Posterior cingulate gyrus (tissue), 11 donors: ENCODE measurements at regions not wholly inside any gene's neighbourhood (a gene's known extent, or its start where the extent isn't known, plus 50 kb on each side); places are given as distances from the start of the nearest gene placed in this dataset.
"Not testable (repeated sequence)": the region's sequence is repeated elsewhere in the genome, so short reads cannot be mapped to it uniquely, and the experiment has no call there.

Source experiments
- DNase-seq, 10 donors: peaks; one replicate each; pipeline versions ENCODE4 v3.0.0 to v3.0.0-alpha.2; 2020 to 2021; ENCODE audit warnings: mixed read lengths in 3 of 10
- intact Hi-C: fragments of 100-400 bp; cut with DNase I; formaldehyde crosslinking; loops from one replicate; pipeline ENCODE4 v1.15.1; 2023

- intact Hi-C loops, result loop anchor here (5.0 to 10.0 kb wide), 3 partner anchors 113 to 294 kb away; partner anchors contain the start of gene TBL1XR1
- DNase-seq, result peak in 5 of 10 donors; percentile 18 to 48 (median 35)
These were observed 294.2 kb upstream of the TBL1XR1 start for GRCh38 chr3:177491296-177492032.

DNA sequence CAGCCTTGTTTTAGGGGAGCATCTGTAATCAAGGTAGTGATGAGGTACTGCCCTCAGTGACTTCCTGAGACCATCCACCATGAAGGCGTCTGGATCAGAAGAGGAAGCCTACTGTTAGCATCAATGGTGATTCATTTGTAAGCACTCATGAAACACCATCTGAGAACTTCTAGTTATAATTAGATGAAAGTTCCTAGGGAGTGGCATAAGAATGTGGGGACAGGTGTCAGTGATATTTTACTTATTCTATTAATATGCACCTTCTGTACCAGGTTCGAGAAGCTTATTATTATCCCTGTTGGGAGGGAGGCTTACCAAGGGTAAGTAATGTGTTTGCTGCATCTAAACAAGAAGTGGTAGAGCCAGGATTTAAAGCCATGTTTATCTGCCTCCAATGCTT is 295.8 kb upstream of the TBL1XR1 start:
- DNase-seq, result no peak
- intact Hi-C loops, result loop anchor here (5.0 to 10.0 kb wide), 3 partner anchors 112 to 296 kb away; partner anchors contain the start of gene TBL1XR1

- DNase-seq, result no peak
- intact Hi-C loops, result loop anchor here (5.0 to 10.0 kb wide), 3 partner anchors 111 to 297 kb away; partner anchors contain the start of gene TBL1XR1
These were observed 296.9 kb upstream of the TBL1XR1 start for GRCh38 chr3:177494216-177494615.

GRCh38 chr3:177495566-177495965 is 298.3 kb upstream of the TBL1XR1 start:
- intact Hi-C loops, result loop anchor here (10.0 kb wide), 1 partner anchor 109 kb away; no protein-coding TSS in a partner anchor
- DNase-seq, result no peak

DNA sequence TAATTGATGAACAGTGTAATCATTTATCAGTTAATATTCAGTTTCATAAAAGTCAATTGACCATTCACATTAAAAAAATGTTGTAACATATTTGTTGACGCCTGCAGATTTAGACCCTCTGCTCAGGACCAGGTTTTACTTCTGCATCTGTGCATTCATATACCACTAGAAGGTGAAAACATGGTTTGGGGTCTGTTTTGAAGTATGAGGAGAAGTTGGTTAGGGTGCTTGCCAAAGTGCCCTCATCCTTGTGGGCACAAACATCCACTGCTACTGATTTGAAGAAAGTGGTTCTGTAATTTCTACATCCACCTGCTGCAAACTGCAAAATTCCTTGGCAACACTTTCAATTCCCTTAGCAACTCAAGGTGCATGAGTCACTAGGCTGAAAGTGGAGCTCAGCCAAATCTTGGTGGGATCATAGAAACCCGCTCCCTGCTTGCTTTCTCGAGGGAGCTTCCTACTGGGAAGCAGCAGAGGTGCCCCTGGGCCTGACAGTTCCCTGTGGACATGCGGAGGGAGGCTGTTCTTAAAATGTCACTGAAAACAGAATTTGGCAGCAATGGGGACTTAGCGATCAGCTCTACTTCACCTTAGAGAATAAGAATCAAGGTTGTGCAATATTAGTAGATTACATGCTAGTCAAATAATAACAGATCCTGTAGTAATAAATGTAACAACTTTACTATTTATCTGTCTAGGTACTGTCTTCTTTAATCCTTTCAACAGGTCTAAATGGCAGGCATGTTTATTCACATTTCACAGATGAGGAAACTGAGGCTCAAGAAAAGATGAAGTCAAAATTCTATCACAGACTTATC is 301.0 kb upstream of the TBL1XR1 start:
- intact Hi-C loops, result loop anchor here (10.0 kb wide), 1 partner anchor 107 kb away; no protein-coding TSS in a partner anchor
- DNase-seq, result no peak

- intact Hi-C loops, result loop anchor here (10.0 kb wide), 1 partner anchor 106 kb away; no protein-coding TSS in a partner anchor
- DNase-seq, result not testable (repeated sequence)
These were observed 301.8 kb upstream of the TBL1XR1 start for GRCh38 chr3:177499039-177499438.

- intact Hi-C loops, result loop anchor here (10.0 kb wide), 1 partner anchor 105 kb away; no protein-coding TSS in a partner anchor
- no peak for DNase-seq
These were observed 302.6 kb upstream of the TBL1XR1 start for GRCh38 chr3:177499779-177500423.

DNA sequence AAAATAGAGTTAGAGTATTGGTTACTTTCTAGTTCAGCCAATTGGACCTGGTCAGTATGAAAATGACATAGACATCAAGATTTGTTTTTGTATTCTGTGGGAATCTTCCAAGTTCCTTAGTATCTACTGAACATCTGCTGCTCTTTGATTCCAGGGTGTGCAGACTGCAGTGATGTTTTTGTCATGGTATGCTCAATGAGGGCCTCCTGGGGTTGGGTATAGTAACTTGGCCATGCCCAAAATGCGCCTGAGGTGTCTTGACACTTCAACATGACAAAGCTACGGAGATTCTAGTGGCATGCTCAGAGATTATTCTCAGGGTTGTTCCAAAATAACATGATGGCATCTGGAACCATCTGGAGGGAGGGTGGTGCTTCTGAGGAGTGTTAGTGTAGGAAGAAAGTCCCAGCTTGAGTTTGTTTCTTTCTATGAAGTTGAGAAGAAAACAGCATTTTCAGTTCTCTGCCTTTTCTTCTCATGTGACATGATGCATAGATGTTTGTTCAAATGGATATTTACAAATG is 313.5 kb upstream of the TBL1XR1 start:
- DNase-seq, result no peak
- intact Hi-C loops, result no loop called here

GRCh38 chr3:177512945-177513814 is 315.9 kb upstream of the TBL1XR1 start:
- intact Hi-C loops, result no loop called here
- DNase-seq, result no peak

- DNase-seq, result no peak
- intact Hi-C loops, result no loop called here
These were observed 316.7 kb upstream of the TBL1XR1 start for GRCh38 chr3:177513815-177514610.

DNA sequence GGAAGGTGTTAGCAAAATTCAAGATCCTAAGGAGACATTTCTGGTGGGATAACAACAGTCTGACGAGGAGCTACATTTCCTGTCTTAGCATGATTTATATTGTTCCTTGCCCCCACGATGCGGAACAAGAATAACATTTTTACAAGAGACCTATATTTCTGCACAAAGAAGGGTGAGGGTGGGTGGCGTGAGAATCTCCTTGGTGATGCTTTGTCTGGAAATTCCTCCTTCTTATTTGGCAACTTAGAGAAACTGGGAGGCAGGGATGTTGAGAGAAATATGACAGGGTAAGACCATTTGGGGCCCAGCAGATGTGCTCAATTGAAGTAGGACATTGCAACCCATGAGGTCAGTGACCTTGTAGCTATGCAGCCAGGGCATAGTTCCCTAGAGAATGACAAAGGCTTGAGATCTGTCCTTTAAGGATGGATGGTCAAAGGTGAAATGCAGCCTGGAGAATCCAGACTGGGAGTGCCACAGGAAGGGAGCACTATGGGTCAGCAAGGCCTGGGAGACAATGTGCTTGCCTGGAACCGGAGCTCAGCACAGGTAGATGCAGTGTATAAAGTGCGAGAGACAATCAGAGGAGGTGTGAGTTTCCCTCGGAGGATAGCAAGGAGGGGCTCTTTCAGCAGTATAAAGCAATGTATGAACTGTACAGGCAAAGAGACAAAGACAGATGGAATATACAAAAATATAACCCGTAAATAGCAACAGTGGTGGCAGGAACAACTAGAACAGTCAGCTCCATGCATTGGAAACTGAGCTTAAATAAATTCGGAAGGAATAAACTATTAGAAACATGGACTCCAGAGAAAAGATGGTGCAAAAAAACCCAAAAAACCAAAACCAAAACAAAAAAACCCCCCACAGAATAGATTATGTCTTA is 317.6 kb upstream of the TBL1XR1 start:
- DNase-seq, result peak in 2 of 10 donors; percentile 18 to 19
- intact Hi-C loops, result no loop called here

GRCh38 chr3:177515786-177516157 is 318.5 kb upstream of the TBL1XR1 start:
- no peak for DNase-seq
- intact Hi-C loops, result no loop called here

DNA sequence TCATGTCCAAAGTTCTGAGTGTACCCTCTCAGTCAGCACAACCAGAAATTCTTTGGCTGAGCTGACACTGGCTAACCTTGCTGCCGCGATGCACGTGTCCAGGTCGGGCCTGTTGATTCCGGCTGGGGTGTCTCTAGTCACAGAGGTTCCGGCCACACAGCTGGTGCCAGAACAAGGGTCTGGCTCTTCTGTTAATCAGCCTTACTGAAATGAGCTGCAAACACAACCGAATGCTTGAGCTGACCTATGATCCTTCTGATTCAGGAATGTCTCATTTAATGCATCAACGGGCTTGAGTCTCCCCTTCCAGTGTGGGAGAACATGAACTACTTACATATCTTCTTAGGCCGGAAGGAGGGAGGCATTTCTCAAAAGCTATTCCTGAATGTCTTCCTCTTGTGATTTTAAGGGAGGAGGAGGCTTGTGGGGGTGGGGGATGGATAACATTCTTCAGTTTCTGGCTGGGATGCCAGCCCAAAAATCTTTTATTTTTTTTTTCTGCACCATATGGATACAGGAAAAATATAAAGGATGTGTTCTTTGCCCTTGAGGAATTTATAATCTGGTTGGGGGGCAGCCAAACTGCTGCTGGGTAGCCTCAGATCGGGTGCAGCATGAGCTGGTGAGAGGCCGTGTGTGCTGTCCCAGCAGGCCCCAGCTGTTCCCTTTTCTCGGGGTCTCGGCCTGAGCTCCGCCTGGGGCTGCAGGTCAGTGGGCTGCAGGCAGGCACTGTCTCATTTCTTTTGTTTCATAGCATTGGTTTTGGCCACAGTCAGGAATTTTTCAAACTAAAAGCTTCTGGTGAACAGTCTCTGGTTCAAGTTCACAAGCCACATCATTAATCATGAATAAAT is 319.1 kb upstream of the TBL1XR1 start:
- intact Hi-C loops, result no loop called here
- peak in 4 of 10 donors; percentile 17 to 79 (median 22) for DNase-seq

GRCh38 chr3:177517906-177518305 is 320.6 kb upstream of the TBL1XR1 start:
- no peak for DNase-seq
- intact Hi-C loops, result no loop called here

- DNase-seq, result no peak
- intact Hi-C loops, result no loop called here
These were observed 322.3 kb upstream of the TBL1XR1 start for GRCh38 chr3:177519588-177519987.

DNA sequence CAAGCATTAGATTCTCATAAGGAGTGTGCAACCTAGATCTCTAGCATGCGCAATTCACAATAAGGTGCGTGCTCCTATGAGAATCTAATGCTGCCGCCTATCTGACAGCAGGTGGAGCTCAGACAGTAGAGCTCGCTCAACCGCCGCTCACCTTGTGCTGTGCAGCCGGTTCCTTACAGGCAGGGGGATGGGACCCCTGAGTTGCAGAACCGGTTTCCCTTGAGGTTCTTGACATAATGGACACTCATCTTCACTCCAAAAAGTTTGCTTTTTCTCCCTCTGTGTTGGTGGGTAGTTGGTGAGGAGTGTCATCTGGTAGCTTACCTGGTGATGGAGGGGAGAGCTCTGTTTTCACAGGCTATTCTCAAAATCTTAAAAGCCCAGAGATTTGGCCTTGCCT is 324.0 kb upstream of the TBL1XR1 start:
- no peak for DNase-seq
- intact Hi-C loops, result no loop called here

GRCh38 chr3:177522051-177522450 is 324.8 kb upstream of the TBL1XR1 start:
- no peak for DNase-seq
- intact Hi-C loops, result no loop called here
